IMR-90 (cell line): ENCODE measurements at regions not wholly inside any gene's neighbourhood (a gene's known extent, or its start where the extent isn't known, plus 50 kb on each side); places are given as distances from the start of the nearest gene placed in this dataset.

Experiments
- CEBPB ChIP-seq: IDR thresholded peaks from 2 replicates; pipeline ENCODE4 v1.6.1; 2012; ENCODE audit warnings: low read depth, low read length, improper control_type of control experiment
- CHD1 ChIP-seq: IDR thresholded peaks from 2 replicates; pipeline ENCODE4 v1.6.1; 2012; ENCODE audit warnings: low read depth, low read length, improper control_type of control experiment
- FOS ChIP-seq: fragments of 150-350 bp; IDR thresholded peaks from 2 replicates; pipeline ENCODE4 v1.6.1; 2016; ENCODE audit warnings: low read depth, low read length
- MAZ ChIP-seq: IDR thresholded peaks from 2 replicates; pipeline ENCODE4 v1.6.1; 2012; ENCODE audit warnings: low read depth, mild to moderate bottlenecking, low read length, improper control_type of control experiment, moderate library complexity, borderline replicate concordance
- POLR2A ChIP-seq: IDR thresholded peaks from 2 replicates; pipeline ENCODE4 v1.6.1; 2012; ENCODE audit warnings: mild to moderate bottlenecking, low read depth, low read length
- SMC3 ChIP-seq: fragments of 150-350 bp; IDR thresholded peaks from 2 replicates; pipeline ENCODE4 v1.6.1; 2016; ENCODE audit warnings: low read depth, mild to moderate bottlenecking, antibody characterized with exemption, low read length, moderate library complexity
- TF ChIP-seq, protein P1 (sequence below): conservative IDR thresholded peaks from 2 replicates; pipeline ENCODE4 v1.5.1; 2012; ENCODE audit warnings: mild to moderate bottlenecking, low read depth, low read length, improper control_type of control experiment

DNA sequence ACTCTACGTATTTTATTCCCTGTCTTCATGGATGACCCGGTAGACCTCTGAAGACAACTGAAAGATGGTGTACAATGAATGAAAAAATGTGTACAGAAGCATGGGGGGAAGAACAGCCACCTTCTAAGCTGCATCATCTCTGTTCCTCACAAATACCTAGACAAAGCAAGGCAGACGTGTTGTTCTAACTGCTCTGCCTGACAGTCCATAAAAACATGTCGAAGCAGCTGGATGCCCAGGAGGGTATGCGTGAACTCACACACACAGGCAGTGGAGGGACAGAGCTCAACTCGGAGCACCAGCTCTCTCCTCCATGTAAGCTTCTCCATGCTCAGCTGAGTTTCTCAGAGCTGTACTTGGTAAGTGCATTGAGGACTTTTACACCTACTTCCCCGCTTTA lies 327.4 kb downstream of the CTTN start:
- TF ChIP-seq POLR2A (no peak), CEBPB (no peak), SMC3 (no peak), MAZ (no peak), FOS (no peak), CHD1 (no peak)
- TF ChIP-seq, protein P1, sequence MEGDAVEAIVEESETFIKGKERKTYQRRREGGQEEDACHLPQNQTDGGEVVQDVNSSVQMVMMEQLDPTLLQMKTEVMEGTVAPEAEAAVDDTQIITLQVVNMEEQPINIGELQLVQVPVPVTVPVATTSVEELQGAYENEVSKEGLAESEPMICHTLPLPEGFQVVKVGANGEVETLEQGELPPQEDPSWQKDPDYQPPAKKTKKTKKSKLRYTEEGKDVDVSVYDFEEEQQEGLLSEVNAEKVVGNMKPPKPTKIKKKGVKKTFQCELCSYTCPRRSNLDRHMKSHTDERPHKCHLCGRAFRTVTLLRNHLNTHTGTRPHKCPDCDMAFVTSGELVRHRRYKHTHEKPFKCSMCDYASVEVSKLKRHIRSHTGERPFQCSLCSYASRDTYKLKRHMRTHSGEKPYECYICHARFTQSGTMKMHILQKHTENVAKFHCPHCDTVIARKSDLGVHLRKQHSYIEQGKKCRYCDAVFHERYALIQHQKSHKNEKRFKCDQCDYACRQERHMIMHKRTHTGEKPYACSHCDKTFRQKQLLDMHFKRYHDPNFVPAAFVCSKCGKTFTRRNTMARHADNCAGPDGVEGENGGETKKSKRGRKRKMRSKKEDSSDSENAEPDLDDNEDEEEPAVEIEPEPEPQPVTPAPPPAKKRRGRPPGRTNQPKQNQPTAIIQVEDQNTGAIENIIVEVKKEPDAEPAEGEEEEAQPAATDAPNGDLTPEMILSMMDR = no peak
